ENCODE measurements at regions not wholly inside any gene's neighbourhood (a gene's known extent, or its start where the extent isn't known, plus 50 kb on each side); places are given as distances from the start of the nearest gene placed in this dataset.
"Not testable (repeated sequence)": the region's sequence is repeated elsewhere in the genome, so short reads cannot be mapped to it uniquely, and the experiment has no call there.

DNA sequence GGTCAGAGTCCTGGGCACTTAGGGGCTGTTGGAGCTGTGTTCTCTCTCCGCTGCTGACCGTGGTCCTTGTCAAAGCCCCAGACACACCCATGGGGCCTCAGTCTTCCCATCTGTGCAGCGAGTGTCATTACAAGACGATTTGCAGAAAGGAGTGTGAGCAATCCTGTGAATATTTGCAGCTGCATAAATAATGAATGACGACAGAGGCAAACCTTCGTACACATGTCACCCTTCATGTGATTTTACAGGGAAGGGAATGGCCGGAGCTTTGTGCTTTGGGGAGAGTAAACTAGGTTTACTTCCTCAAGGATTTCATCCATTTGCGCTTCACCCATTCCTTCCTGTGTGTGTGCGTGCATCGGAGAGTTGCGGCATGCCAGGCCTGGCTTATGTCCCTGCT lies 370.8 kb upstream of the SOX1 start:
- TF ChIP-seq, protein P1, sequence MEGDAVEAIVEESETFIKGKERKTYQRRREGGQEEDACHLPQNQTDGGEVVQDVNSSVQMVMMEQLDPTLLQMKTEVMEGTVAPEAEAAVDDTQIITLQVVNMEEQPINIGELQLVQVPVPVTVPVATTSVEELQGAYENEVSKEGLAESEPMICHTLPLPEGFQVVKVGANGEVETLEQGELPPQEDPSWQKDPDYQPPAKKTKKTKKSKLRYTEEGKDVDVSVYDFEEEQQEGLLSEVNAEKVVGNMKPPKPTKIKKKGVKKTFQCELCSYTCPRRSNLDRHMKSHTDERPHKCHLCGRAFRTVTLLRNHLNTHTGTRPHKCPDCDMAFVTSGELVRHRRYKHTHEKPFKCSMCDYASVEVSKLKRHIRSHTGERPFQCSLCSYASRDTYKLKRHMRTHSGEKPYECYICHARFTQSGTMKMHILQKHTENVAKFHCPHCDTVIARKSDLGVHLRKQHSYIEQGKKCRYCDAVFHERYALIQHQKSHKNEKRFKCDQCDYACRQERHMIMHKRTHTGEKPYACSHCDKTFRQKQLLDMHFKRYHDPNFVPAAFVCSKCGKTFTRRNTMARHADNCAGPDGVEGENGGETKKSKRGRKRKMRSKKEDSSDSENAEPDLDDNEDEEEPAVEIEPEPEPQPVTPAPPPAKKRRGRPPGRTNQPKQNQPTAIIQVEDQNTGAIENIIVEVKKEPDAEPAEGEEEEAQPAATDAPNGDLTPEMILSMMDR (IDR thresholded peaks at IDR 0.05; ENCODE audit: low read depth, low read length, poor library complexity, severe bottlenecking) = not testable (repeated sequence)
- TF ChIP-seq EZH2phosphoT487 (IDR thresholded peaks at IDR 0.05; ENCODE audit: borderline replicate concordance, low read length) = not testable (repeated sequence)

Measured in DOHH2 (cell line).